Sigmoid colon (tissue), 6 donors: ENCODE measurements at regions not wholly inside any gene's neighbourhood (a gene's known extent, or its start where the extent isn't known, plus 50 kb on each side); places are given as distances from the start of the nearest gene placed in this dataset.
"Not testable (repeated sequence)": the region's sequence is repeated elsewhere in the genome, so short reads cannot be mapped to it uniquely, and the experiment has no call there.

Experiments used
- DNase-seq: peaks from one replicate; pipeline ENCODE4 v3.0.0-alpha.2; 2019
- H3K27ac ChIP-seq, 4 donors: fragments of 200-600 bp; sonication (generic); one replicate each; pipeline ENCODE4 v1.5.1; 2016 to 2019; ENCODE audit warnings: mild to moderate bottlenecking in 1 of 4
- H3K27me3 ChIP-seq, 3 donors: fragments of 200-600 bp; sonication (generic); one replicate each; pipeline ENCODE4 v1.5.1; 2019; ENCODE audit warnings: mild to moderate bottlenecking in 1 of 3
- H3K36me3 ChIP-seq, 4 donors: fragments of 200-600 bp; sonication (generic); one replicate each; pipeline ENCODE4 v1.5.1; 2016 to 2019
- H3K4me1 ChIP-seq, 4 donors: fragments of 200-600 bp; sonication (generic); one replicate each; pipeline ENCODE4 v1.5.1; 2017 to 2019
- H3K4me3 ChIP-seq, 4 donors: fragments of 200-600 bp; sonication (generic); one replicate each; pipeline ENCODE4 v1.5.1; 2017 to 2019; ENCODE audit warnings: mild to moderate bottlenecking in 2 of 4, moderate library complexity in 1 of 4
- H3K9me3 ChIP-seq, 4 donors: fragments of 200-600 bp in 3 of 4; sonication (generic) in 3 of 4; one replicate each; pipeline versions ENCODE4 v1.5.1 to v1.6.1; 2013 to 2019
- CTCF ChIP-seq, 4 experiments: fragments of 450-650 bp in 3 of 4; fragments of 200-600 bp in 1 of 4; IDR thresholded peaks; one replicate each; pipeline ENCODE4 v1.5.1; 2016 to 2019; ENCODE audit warnings: antibody characterized with exemption in 4 of 4, mild to moderate bottlenecking in 3 of 4, moderate library complexity in 2 of 4
- EP300 ChIP-seq, 4 donors: sonication (generic); formaldehyde crosslinking; IDR thresholded peaks; one replicate each; pipeline ENCODE4 v1.6.1; 2017; ENCODE audit warnings: antibody characterized with exemption in 4 of 4
- POLR2A ChIP-seq, 2 donors: fragments of 450-650 bp; IDR thresholded peaks; one replicate each; pipeline ENCODE4 v1.6.1; 2016; ENCODE audit warnings: antibody characterized with exemption in 2 of 2, mild to moderate bottlenecking in 2 of 2, moderate library complexity in 2 of 2
- POLR2AphosphoS5 ChIP-seq, 4 donors: sonication (generic); formaldehyde crosslinking; IDR thresholded peaks; one replicate each; pipeline ENCODE4 v1.6.1; 2017; ENCODE audit warnings: antibody characterized with exemption in 4 of 4
- WGBS, 2 donors: extraction: QIAGEN DNeasy Blood & Tissue Kit; methylation state at CpG; one replicate each; pipeline ENCODE4 v1.1.7; 2013; 5-methylcytosine and 5-hydroxymethylcytosine counted together
- intact Hi-C: fragments of 100-400 bp; cut with DNase I; formaldehyde crosslinking; loops from one replicate; pipeline ENCODE4 v1.15.1; 2023
- donor health status: healthy with polysubstance abuse.
- donor health status: healthy.

DNA sequence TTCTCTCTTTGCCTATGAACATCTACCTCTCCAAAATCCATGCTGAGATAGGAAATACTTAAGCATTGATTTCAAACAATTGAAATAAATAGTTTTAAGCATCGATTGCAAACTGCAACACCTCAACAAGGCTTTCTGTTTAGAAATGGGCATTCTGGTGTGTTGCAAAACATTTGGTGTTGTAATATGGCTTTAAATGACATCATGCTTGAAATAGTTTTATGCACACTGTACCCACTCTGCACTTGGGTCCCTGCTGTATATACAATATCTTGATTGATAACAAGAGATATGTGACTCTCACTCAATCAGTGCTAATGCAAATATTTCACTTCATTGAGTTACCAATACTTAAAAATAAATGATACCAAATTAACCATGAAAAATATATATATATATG is 964.9 kb upstream of the GRIA3 start:
- WGBS, 2 donors = 84 to 88% methylated on average over 1 of the region's 1 CpG
- no peak overlapping the region for H3K4me3 ChIP-seq
- TF ChIP-seq CTCF (IDR thresholded peaks at IDR 0.05) (no peak), EP300 (IDR thresholded peaks at IDR 0.05) (no peak), POLR2AphosphoS5 (IDR thresholded peaks at IDR 0.05) (no peak), POLR2A (IDR thresholded peaks at IDR 0.05) (no peak)
- no peak overlapping the region for H3K27ac ChIP-seq
- no peaks in the 10 kb centered on the region for H3K9me3 ChIP-seq
- H3K27me3 ChIP-seq = no peaks in the 10 kb centered on the region
- intact Hi-C loops = no loop called here
- no peak for DNase-seq
- H3K4me1 ChIP-seq = no peaks in the 10 kb centered on the region
- H3K36me3 ChIP-seq = no peaks in the 10 kb centered on the region

DNA sequence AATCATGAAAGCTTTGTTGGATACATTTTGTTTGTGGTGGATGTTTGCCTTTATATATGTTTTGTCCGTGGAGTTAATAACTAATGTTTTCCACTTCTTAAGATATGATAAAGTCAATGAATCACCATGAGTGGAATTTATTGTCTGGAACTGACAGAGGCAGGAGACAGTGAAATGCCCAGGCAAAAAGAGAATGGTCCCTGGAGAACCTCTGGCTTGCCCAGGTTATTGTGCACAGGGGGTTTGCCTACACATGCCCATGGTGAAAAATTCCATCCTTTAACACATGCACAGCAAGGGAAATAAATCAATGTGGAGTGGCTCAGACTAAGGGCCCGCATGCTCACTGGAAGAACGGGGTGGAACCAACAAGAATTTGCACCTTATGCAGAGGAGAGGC is 964.3 kb upstream of the GRIA3 start:
- TF ChIP-seq CTCF (IDR thresholded peaks at IDR 0.05) = no peak
- TF ChIP-seq EP300 (IDR thresholded peaks at IDR 0.05) = no peak
- no peak for TF ChIP-seq POLR2A (IDR thresholded peaks at IDR 0.05)
- no peak for TF ChIP-seq POLR2AphosphoS5 (IDR thresholded peaks at IDR 0.05)
- Histone ChIP-seq H3K4me3 (no peak overlapping the region), H3K27ac (no peak overlapping the region), H3K36me3 (no peaks in the 10 kb centered on the region), H3K9me3 (no peaks in the 10 kb centered on the region), H3K27me3 (no peaks in the 10 kb centered on the region), H3K4me1 (no peaks in the 10 kb centered on the region)
- 80 to 82% methylated on average over 3 of the region's 3 CpGs for WGBS, 2 donors
- intact Hi-C loops = no loop called here
- DNase-seq = no peak

GRCh38 chrX:122220644-122221373 is 963.3 kb upstream of the GRIA3 start:
- no peaks in the 10 kb centered on the region for H3K36me3 ChIP-seq
- no peak for DNase-seq
- H3K9me3 ChIP-seq = no peaks in the 10 kb centered on the region
- WGBS, 2 donors = 52 to 78% methylated on average over 3 of the region's 3 CpGs
- no peaks in the 10 kb centered on the region for H3K27me3 ChIP-seq
- H3K4me3 ChIP-seq = no peak overlapping the region
- no peak for TF ChIP-seq POLR2AphosphoS5 (IDR thresholded peaks at IDR 0.05)
- TF ChIP-seq POLR2A (IDR thresholded peaks at IDR 0.05) = no peak
- no peak for TF ChIP-seq EP300 (IDR thresholded peaks at IDR 0.05)
- TF ChIP-seq CTCF (IDR thresholded peaks at IDR 0.05) = no peak
- H3K4me1 ChIP-seq = no peaks in the 10 kb centered on the region
- H3K27ac ChIP-seq = no peak overlapping the region
- intact Hi-C loops = no loop called here

DNA sequence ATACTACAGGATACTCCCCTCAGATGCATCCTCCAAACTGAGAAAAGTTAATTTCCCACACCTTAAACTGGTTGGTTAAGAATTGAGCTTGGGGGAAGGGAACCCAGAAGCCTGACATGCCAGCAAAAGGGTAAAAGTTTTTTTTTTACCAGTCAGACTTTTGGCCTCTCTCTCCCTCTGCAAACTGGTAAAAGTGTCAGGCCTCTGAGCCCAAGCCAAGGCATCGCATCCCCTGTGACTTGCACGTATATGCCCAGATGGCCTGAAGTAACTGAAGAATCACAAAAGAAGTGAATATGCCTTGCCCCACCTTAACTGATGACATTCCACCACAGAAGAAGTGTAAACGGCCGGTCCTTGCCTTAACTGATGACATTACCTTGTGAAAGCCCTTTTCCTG is 962.3 kb upstream of the GRIA3 start:
- H3K9me3 ChIP-seq, H3K27ac ChIP-seq, intact Hi-C loops, DNase-seq, H3K36me3 ChIP-seq, H3K4me1 ChIP-seq, H3K4me3 ChIP-seq, H3K27me3 ChIP-seq: not testable (repeated sequence)
- WGBS, 2 donors = 24 to 65% methylated on average over 4 of the region's 4 CpGs

DNA sequence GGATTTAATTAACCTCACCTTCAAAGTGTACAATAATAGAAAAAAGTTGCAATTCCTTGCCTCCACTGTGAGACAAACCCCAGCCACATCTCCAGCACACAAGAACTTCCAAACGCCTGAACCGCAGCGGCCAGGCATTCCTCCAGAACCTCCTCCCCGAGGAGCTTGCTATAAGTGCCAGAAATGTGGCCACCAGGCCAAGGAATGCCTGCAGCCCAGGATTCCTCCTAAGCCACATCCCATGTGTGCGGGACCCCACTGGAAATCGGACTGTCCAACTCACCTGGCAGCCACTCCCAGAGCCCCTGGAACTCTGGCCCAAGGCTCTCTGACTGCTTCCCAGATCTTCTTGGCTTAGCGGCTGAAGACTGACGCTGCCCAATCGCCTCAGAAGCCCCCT is 959.9 kb upstream of the GRIA3 start:
- DNase-seq, H3K27ac ChIP-seq, H3K27me3 ChIP-seq, H3K9me3 ChIP-seq, H3K4me1 ChIP-seq, intact Hi-C loops, H3K4me3 ChIP-seq, H3K36me3 ChIP-seq: not testable (repeated sequence)
- WGBS, 2 donors = 49 to 71% methylated on average over 8 to 9 of the region's 9 CpGs

GRCh38 chrX:122238801-122239200 is 945.3 kb upstream of the GRIA3 start:
- no peak overlapping the region for H3K27ac ChIP-seq
- no peak overlapping the region for H3K4me3 ChIP-seq
- H3K36me3 ChIP-seq = no peaks in the 10 kb centered on the region
- no peak for TF ChIP-seq POLR2A (IDR thresholded peaks at IDR 0.05)
- no peak for TF ChIP-seq EP300 (IDR thresholded peaks at IDR 0.05)
- no peak for TF ChIP-seq POLR2AphosphoS5 (IDR thresholded peaks at IDR 0.05)
- no peak for TF ChIP-seq CTCF (IDR thresholded peaks at IDR 0.05)
- H3K4me1 ChIP-seq = no peaks in the 10 kb centered on the region
- no peak for DNase-seq
- no peaks in the 10 kb centered on the region for H3K9me3 ChIP-seq
- H3K27me3 ChIP-seq = no peaks in the 10 kb centered on the region
- intact Hi-C loops = no loop called here
